HEK293T (cell line): ENCODE measurements at regions not wholly inside any gene's neighbourhood (a gene's known extent, or its start where the extent isn't known, plus 50 kb on each side); places are given as distances from the start of the nearest gene placed in this dataset.

Experiments
- TARDBP ChIP-seq: fragments of 450-650 bp; IDR thresholded peaks from 2 replicates; pipeline ENCODE4 v1.6.1; 2016
- TF ChIP-seq, protein P1 (sequence below): fragments of 450-650 bp; IDR thresholded peaks from 2 replicates; pipeline ENCODE4 v1.6.1; 2016

DNA sequence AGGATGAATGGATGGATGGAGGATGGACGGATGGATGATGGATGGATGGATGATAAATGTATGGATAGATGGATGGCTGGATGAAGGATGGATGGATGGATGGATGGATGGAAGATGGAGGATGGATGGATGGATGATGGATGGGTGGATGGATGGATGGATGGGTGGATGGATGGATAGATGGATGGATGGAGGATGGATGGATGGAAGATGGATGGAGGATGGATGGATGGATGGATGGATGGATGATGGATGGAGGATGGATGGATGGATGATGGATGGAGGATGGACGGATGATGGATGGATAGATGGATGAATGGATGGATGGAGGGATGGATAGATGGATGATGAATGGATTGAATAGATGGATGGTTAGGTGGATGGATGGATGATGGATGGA is 210.6 kb upstream of the IGF1R start:
- TF ChIP-seq, protein P1, sequence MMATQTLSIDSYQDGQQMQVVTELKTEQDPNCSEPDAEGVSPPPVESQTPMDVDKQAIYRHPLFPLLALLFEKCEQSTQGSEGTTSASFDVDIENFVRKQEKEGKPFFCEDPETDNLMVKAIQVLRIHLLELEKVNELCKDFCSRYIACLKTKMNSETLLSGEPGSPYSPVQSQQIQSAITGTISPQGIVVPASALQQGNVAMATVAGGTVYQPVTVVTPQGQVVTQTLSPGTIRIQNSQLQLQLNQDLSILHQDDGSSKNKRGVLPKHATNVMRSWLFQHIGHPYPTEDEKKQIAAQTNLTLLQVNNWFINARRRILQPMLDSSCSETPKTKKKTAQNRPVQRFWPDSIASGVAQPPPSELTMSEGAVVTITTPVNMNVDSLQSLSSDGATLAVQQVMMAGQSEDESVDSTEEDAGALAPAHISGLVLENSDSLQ: no peak
- no peak for TF ChIP-seq TARDBP
